Upper lobe of right lung (tissue), 1 donor: ENCODE measurements at regions not wholly inside any gene's neighbourhood (a gene's known extent, or its start where the extent isn't known, plus 50 kb on each side); places are given as distances from the start of the nearest gene placed in this dataset.

Source experiments
- ATAC-seq: fragments of 200-7000 bp; cut with Tn5 transposase; one replicate; pipeline ENCODE4 v1.9.1; 2020; ENCODE audit warnings: mild to moderate bottlenecking, moderate library complexity
- DNase-seq: peaks from one replicate; pipeline ENCODE4 v3.0.0-alpha.2; 2020
- H3K27ac ChIP-seq: fragments of 200-600 bp; one replicate; pipeline ENCODE4 v1.8.0; 2022
- H3K27me3 ChIP-seq: fragments of 200-600 bp; one replicate; pipeline ENCODE4 v1.8.0; 2022; ENCODE audit warnings: mild to moderate bottlenecking
- H3K36me3 ChIP-seq: fragments of 200-600 bp; one replicate; pipeline ENCODE4 v1.8.0; 2022
- H3K4me1 ChIP-seq: fragments of 200-600 bp; one replicate; pipeline ENCODE4 v1.8.0; 2022
- H3K4me3 ChIP-seq: fragments of 200-600 bp; one replicate; pipeline ENCODE4 v1.8.0; 2022; ENCODE audit warnings: mild to moderate bottlenecking
- H3K9me3 ChIP-seq: fragments of 200-600 bp; one replicate; pipeline ENCODE4 v1.8.0; 2022
- intact Hi-C: fragments of 100-400 bp; cut with DNase I; formaldehyde crosslinking; loops from one replicate; pipeline ENCODE4 v1.11.0; 2022
- TF ChIP-seq, protein P1 (sequence below): fragments of 200-600 bp; IDR thresholded peaks from one replicate; pipeline ENCODE4 v1.8.0; 2022; ENCODE audit warnings: antibody characterized with exemption
- donor health status: DM: no; HTN: yes; CAD: no; lungs with severe emphysema.

DNA sequence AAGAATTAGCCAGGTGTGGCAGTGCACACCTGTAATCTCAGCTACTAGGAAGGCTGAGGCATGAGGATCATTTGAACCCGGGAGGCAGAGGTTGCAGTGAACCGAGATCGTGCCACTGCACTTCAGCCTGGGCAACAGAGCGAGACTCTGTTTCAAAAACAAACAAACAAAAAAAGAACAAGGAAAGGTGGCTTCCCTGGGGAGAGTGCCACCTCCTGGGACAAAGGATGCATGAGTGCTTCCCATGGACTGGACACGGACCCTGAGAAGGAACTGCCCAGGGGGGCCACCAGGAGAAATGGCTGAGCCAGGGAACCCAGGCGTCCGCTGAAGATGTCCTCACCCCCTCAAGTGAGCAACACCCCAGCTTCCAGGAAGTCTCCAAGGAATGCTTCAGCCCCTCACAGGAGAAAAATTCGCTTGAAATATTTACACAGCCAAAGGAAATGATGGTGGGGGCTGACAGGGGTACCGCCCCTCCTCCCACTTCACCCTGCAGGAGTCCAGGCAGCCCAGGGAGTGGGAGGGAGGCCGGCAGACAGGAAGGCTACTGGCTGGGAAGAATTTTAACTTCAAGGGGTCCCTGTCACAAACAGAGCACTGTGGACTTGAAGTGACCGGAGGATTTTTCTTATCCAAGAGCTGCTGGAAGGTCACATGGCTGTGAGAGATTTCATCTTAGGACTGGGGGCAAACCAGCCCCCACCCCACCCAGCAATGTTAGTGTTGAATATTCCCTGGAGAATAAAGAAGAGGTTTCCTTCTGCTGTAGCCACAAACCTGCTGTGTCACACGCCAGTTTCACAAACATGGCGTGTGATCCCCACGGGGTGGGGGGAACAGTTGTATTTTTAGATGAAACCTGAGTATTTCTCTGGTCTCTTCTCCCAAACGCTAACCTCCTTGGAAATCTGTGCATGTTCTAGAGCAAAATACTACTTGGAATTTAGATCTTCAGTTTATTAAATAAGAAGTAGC is 90.8 kb upstream of the SLC25A33 start:
- H3K27ac ChIP-seq: no peak overlapping the region
- H3K36me3 ChIP-seq: no peaks in the 10 kb centered on the region
- no peaks in the 10 kb centered on the region for H3K9me3 ChIP-seq
- TF ChIP-seq, protein P1, sequence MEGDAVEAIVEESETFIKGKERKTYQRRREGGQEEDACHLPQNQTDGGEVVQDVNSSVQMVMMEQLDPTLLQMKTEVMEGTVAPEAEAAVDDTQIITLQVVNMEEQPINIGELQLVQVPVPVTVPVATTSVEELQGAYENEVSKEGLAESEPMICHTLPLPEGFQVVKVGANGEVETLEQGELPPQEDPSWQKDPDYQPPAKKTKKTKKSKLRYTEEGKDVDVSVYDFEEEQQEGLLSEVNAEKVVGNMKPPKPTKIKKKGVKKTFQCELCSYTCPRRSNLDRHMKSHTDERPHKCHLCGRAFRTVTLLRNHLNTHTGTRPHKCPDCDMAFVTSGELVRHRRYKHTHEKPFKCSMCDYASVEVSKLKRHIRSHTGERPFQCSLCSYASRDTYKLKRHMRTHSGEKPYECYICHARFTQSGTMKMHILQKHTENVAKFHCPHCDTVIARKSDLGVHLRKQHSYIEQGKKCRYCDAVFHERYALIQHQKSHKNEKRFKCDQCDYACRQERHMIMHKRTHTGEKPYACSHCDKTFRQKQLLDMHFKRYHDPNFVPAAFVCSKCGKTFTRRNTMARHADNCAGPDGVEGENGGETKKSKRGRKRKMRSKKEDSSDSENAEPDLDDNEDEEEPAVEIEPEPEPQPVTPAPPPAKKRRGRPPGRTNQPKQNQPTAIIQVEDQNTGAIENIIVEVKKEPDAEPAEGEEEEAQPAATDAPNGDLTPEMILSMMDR: no peak
- peaks cover 7% of the 10 kb centered on the region for H3K4me1 ChIP-seq
- intact Hi-C loops: no loop called here
- H3K4me3 ChIP-seq: no peak overlapping the region
- H3K27me3 ChIP-seq: no peaks in the 10 kb centered on the region
- no peak for DNase-seq
- no peak for ATAC-seq

- H3K27me3 ChIP-seq: no peaks in the 10 kb centered on the region
- no peak for ATAC-seq
- H3K36me3 ChIP-seq: no peaks in the 10 kb centered on the region
- no peak overlapping the region for H3K4me3 ChIP-seq
- H3K4me1 ChIP-seq: peaks cover 7% of the 10 kb centered on the region
- no peaks in the 10 kb centered on the region for H3K9me3 ChIP-seq
- intact Hi-C loops: no loop called here
- TF ChIP-seq, protein P1: no peak
- no peak for DNase-seq
- no peak overlapping the region for H3K27ac ChIP-seq
These were observed 90.1 kb upstream of the SLC25A33 start for GRCh38 chr1:9449110-9449627.

GRCh38 chr1:9449976-9450696 is 89.1 kb upstream of the SLC25A33 start:
- Histone ChIP-seq H3K27me3 (no peaks in the 10 kb centered on the region), H3K36me3 (no peaks in the 10 kb centered on the region), H3K4me1 (peaks cover 7% of the 10 kb centered on the region), H3K9me3 (no peaks in the 10 kb centered on the region), H3K4me3 (no peak overlapping the region), H3K27ac (no peak overlapping the region)
- ATAC-seq (no peak), DNase-seq (no peak)
- intact Hi-C loops: loop anchor here (5.0 kb wide), 1 partner anchor 158 kb away; the partner anchor contains the start of gene SPSB1
- TF ChIP-seq, protein P1: no peak

GRCh38 chr1:9451081-9451480 is 88.2 kb upstream of the SLC25A33 start:
- DNase-seq: no peak
- Histone ChIP-seq H3K9me3 (no peaks in the 10 kb centered on the region), H3K4me1 (peaks cover 7% of the 10 kb centered on the region), H3K27ac (no peak overlapping the region), H3K4me3 (no peak overlapping the region), H3K36me3 (no peaks in the 10 kb centered on the region), H3K27me3 (no peaks in the 10 kb centered on the region)
- TF ChIP-seq, protein P1: no peak
- ATAC-seq: no peak
- intact Hi-C loops: loop anchor here (5.0 kb wide), 1 partner anchor 159 kb away; the partner anchor contains the start of gene SPSB1

- Histone ChIP-seq H3K4me1 (peaks cover 7% of the 10 kb centered on the region), H3K27ac (no peak overlapping the region), H3K27me3 (no peaks in the 10 kb centered on the region), H3K4me3 (no peak overlapping the region), H3K9me3 (no peaks in the 10 kb centered on the region), H3K36me3 (no peaks in the 10 kb centered on the region)
- ATAC-seq (no peak), DNase-seq (no peak)
- intact Hi-C loops: loop anchor here (5.0 kb wide), 1 partner anchor 160 kb away; the partner anchor contains the start of gene SPSB1
- TF ChIP-seq, protein P1: no peak
These were observed 86.6 kb upstream of the SLC25A33 start for GRCh38 chr1:9452516-9453140.
